HEK293 (cell line): ENCODE measurements at regions not wholly inside any gene's neighbourhood (a gene's known extent, or its start where the extent isn't known, plus 50 kb on each side); places are given as distances from the start of the nearest gene placed in this dataset.
"Not testable (repeated sequence)": the region's sequence is repeated elsewhere in the genome, so short reads cannot be mapped to it uniquely, and the experiment has no call there.

Source experiments
- CTCF ChIA-PET: fragments of 350-600 bp; formaldehyde crosslinking; extraction: SDS; loops from one replicate; lab custom pipeline; 2021; ENCODE audit warnings: antibody characterized with exemption; lab: Yijun Ruan, JAX
- POLR2A ChIA-PET: fragments of 300-600 bp; formaldehyde crosslinking; extraction: SDS; loops from one replicate; lab custom pipeline; 2020; ENCODE audit warnings: antibody characterized with exemption, inconsistent platforms; lab: Yijun Ruan, JAX
- H3K27ac ChIP-seq: fragments of 200-500 bp; sonication (Bioruptor generic); 2 replicates; pipeline ENCODE4 v1.5.1; 2014; ENCODE audit warnings: low read depth, low read length, control low read depth, inconsistent platforms; ENCODE audit errors: extremely low read depth
- H3K36me3 ChIP-seq, 2 experiments: fragments of 200-500 bp in 1 of 2; sonication (Bioruptor generic) in 1 of 2; 1 replicate in 1 of 2; 2 replicates in 1 of 2; pipeline ENCODE4 v1.5.1; 2014 to 2017; ENCODE audit warnings: inconsistent platforms in 2 of 2, low read length in 2 of 2; ENCODE audit not compliant: control insufficient read depth in 2 of 2, insufficient read depth in 1 of 2
- H3K4me1 ChIP-seq: fragments of 200-500 bp; sonication (Bioruptor generic); 2 replicates; pipeline ENCODE4 v1.5.1; 2014; ENCODE audit warnings: mild to moderate bottlenecking, low read length, inconsistent platforms; ENCODE audit not compliant: control insufficient read depth, insufficient read depth
- H3K4me3 ChIP-seq: 2 replicates; pipeline ENCODE4 v1.5.1; 2011; ENCODE audit warnings: low read depth, mild to moderate bottlenecking, control low read depth, low read length, moderate library complexity
- H3K9me3 ChIP-seq: fragments of 200-500 bp; sonication (Bioruptor generic); 2 replicates; pipeline ENCODE4 v1.5.1; 2014; ENCODE audit warnings: low read depth, low read length, inconsistent platforms; ENCODE audit not compliant: control insufficient read depth, insufficient read depth
- BCL11B ChIP-seq: fragments of 450-650 bp; formaldehyde crosslinking; IDR thresholded peaks from 2 replicates; pipeline ENCODE4 v1.5.1; 2016; ENCODE audit warnings: low read depth, missing biosample characterization, missing genetic modification characterization
- FEZF1 ChIP-seq: fragments of 450-650 bp; formaldehyde crosslinking; IDR thresholded peaks from 2 replicates; pipeline ENCODE4 v1.5.1; 2016; ENCODE audit warnings: missing biosample characterization, missing genetic modification characterization
- SALL2 ChIP-seq: fragments of 450-650 bp; formaldehyde crosslinking; IDR thresholded peaks from 2 replicates; pipeline ENCODE4 v1.5.0; 2017; ENCODE audit warnings: missing biosample characterization, mild to moderate bottlenecking, missing genetic modification characterization, borderline replicate concordance
- ZBTB10 ChIP-seq: fragments of 450-650 bp; formaldehyde crosslinking; IDR thresholded peaks from 2 replicates; pipeline ENCODE4 v1.5.1; 2016; ENCODE audit warnings: missing biosample characterization, missing genetic modification characterization
- ZBTB49 ChIP-seq: fragments of 450-650 bp; formaldehyde crosslinking; IDR thresholded peaks from 2 replicates; pipeline ENCODE4 v1.5.1; 2016; ENCODE audit warnings: missing biosample characterization, missing genetic modification characterization, low read depth
- ZNF10 ChIP-seq: fragments of 450-650 bp; formaldehyde crosslinking; IDR thresholded peaks from 2 replicates; pipeline ENCODE4 v1.5.1; 2017; ENCODE audit warnings: missing biosample characterization, missing genetic modification characterization
- ZNF121 ChIP-seq: fragments of 450-650 bp; formaldehyde crosslinking; IDR thresholded peaks from 2 replicates; pipeline ENCODE4 v1.5.1; 2016; ENCODE audit warnings: missing biosample characterization, missing genetic modification characterization
- ZNF146 ChIP-seq: fragments of 450-650 bp; formaldehyde crosslinking; IDR thresholded peaks from 2 replicates; pipeline ENCODE4 v1.5.1; 2016; ENCODE audit warnings: missing biosample characterization, missing genetic modification characterization
- ZNF280D ChIP-seq: fragments of 450-650 bp; formaldehyde crosslinking; IDR thresholded peaks from 2 replicates; pipeline ENCODE4 v1.5.1; 2016; ENCODE audit warnings: missing biosample characterization, missing genetic modification characterization
- ZNF394 ChIP-seq: fragments of 450-650 bp; formaldehyde crosslinking; IDR thresholded peaks from 2 replicates; pipeline ENCODE4 v1.5.1; 2016; ENCODE audit warnings: missing biosample characterization, missing genetic modification characterization, mild to moderate bottlenecking, moderate library complexity, borderline replicate concordance
- ZNF513 ChIP-seq: fragments of 450-650 bp; IDR thresholded peaks from 2 replicates; pipeline ENCODE4 v1.5.1; 2018; ENCODE audit warnings: missing biosample characterization, missing genetic modification characterization
- ZSCAN4 ChIP-seq: fragments of 450-650 bp; formaldehyde crosslinking; IDR thresholded peaks from 2 replicates; pipeline ENCODE4 v1.5.1; 2017; ENCODE audit warnings: missing biosample characterization, missing genetic modification characterization

- TF ChIP-seq ZNF121 = no peak
- TF ChIP-seq BCL11B (tag by site-specific recombination) = no peak
- TF ChIP-seq ZSCAN4 (tag by site-specific recombination) = no peak
- TF ChIP-seq SALL2 (tag by site-specific recombination) = no peak
These were observed 94.2 kb upstream of the DIAPH2 start (continued) for GRCh38 chrX:96590403-96590802.

GRCh38 chrX:96591421-96591820 lies 93.2 kb upstream of the DIAPH2 start:
- TF ChIP-seq ZBTB10 (tag by site-specific recombination) (no peak), ZNF146 (tag by site-specific recombination) (no peak), ZNF280D (no peak), ZNF10 (no peak), FEZF1 (no peak), ZBTB49 (tag by site-specific recombination) (no peak), ZNF513 (no peak), ZNF394 (tag by site-specific recombination) (no peak)
- H3K4me3 ChIP-seq = no peak overlapping the region
- H3K36me3 ChIP-seq = no peaks in the 10 kb centered on the region
- CTCF ChIA-PET = no interaction called here
- POLR2A ChIA-PET = no interaction called here
- no peaks in the 10 kb centered on the region for H3K9me3 ChIP-seq
- no peaks in the 10 kb centered on the region for H3K4me1 ChIP-seq
- no peak overlapping the region for H3K27ac ChIP-seq

- H3K36me3 ChIP-seq, CTCF ChIA-PET, H3K9me3 ChIP-seq, H3K4me1 ChIP-seq, H3K27ac ChIP-seq, H3K4me3 ChIP-seq, POLR2A ChIA-PET: not testable (repeated sequence)
These were observed 86.8 kb upstream of the DIAPH2 start for GRCh38 chrX:96597847-96598246.
